B cell (primary cell): ENCODE measurements at regions not wholly inside any gene's neighbourhood (a gene's known extent, or its start where the extent isn't known, plus 50 kb on each side); places are given as distances from the start of the nearest gene placed in this dataset.
"Not testable (repeated sequence)": the region's sequence is repeated elsewhere in the genome, so short reads cannot be mapped to it uniquely, and the experiment has no call there.

Source experiments
- ATAC-seq: fragments of 200-7000 bp; cut with Tn5 transposase; one replicate; pipeline ENCODE4 v1.10.0; 2021; ENCODE audit warnings: low read depth, mild to moderate bottlenecking, moderate number of reproducible peaks, moderate library complexity
- CTCF ChIA-PET: fragments of 350-600 bp; sonication (Branson Sonifier 250); formaldehyde crosslinking; loops from one replicate; lab custom pipeline; 2021; ENCODE audit warnings: antibody characterized with exemption, inconsistent platforms; lab: Charles Lee
- POLR2A ChIA-PET: fragments of 350-600 bp; sonication (Branson Sonifier 250); formaldehyde crosslinking; loops from one replicate; lab custom pipeline; 2021; ENCODE audit warnings: antibody characterized with exemption; lab: Charles Lee
- DNase-seq: peaks from one replicate; pipeline ENCODE4 v3.0.0; 2013
- H2AFZ ChIP-seq: 2 replicates; pipeline ENCODE4 v1.6.1; 2012; ENCODE audit warnings: mild to moderate bottlenecking, low read depth, low read length; ENCODE audit not compliant: insufficient read depth, poor library complexity, severe bottlenecking
- H3K27ac ChIP-seq, 2 donors: 1 replicate in 1 of 2; 2 replicates in 1 of 2; pipeline ENCODE4 v1.5.1; 2012 to 2013; ENCODE audit warnings: low read length in 2 of 2, mild to moderate bottlenecking in 2 of 2, moderate library complexity in 1 of 2
- H3K27me3 ChIP-seq, 4 experiments: fragments of 200-600 bp in 1 of 4; sonication (generic) in 1 of 4; replicated peaks in 1 of 4; 1 replicate in 2 of 4; 2 replicates in 2 of 4; pipeline versions ENCODE4 v1.6.1 to v1.7.0; 2013 to 2016; ENCODE audit warnings: low read length in 3 of 4, mild to moderate bottlenecking in 2 of 4, mixed read lengths in 1 of 4, moderate library complexity in 1 of 4; ENCODE audit not compliant: insufficient read depth in 4 of 4, control insufficient read depth in 3 of 4; ENCODE audit errors: control extremely low read depth in 1 of 4
- H3K36me3 ChIP-seq, 2 experiments: replicated peaks in 1 of 2; 1 replicate in 1 of 2; 2 replicates in 1 of 2; pipeline versions ENCODE4 v1.6.1 to v1.7.1; 2013; ENCODE audit warnings: low read length in 1 of 2; ENCODE audit not compliant: insufficient read depth in 2 of 2, control insufficient read depth in 1 of 2; ENCODE audit errors: control extremely low read depth in 1 of 2, extremely low read depth in 1 of 2
- H3K4me1 ChIP-seq, 2 donors: fragments of 200-600 bp in 1 of 2; sonication (generic) in 1 of 2; 1 replicate in 1 of 2; 2 replicates in 1 of 2; pipeline versions ENCODE4 v1.5.1 to v1.6.1; 2013 to 2017; ENCODE audit warnings: low read length in 2 of 2; ENCODE audit not compliant: control insufficient read depth in 2 of 2, insufficient read depth in 2 of 2
- H3K4me2 ChIP-seq: replicated peaks from 2 replicates; pipeline ENCODE3; 2012; ENCODE audit warnings: mild to moderate bottlenecking, low read depth, low read length; ENCODE audit not compliant: poor library complexity, severe bottlenecking
- H3K4me3 ChIP-seq, 5 experiments: fragments of 200-600 bp in 1 of 5; sonication (generic) in 1 of 5; 1 replicate in 3 of 5; 2 replicates in 2 of 5; pipeline versions ENCODE4 v1.5.1 to v1.7.0; 2011 to 2016; ENCODE audit warnings: low read length in 4 of 5, mild to moderate bottlenecking in 4 of 5, low read depth in 2 of 5, control low read depth in 1 of 5, moderate library complexity in 1 of 5; ENCODE audit not compliant: insufficient read depth in 1 of 5; ENCODE audit errors: control extremely low read depth in 1 of 5, extremely low read depth in 1 of 5
- H3K79me2 ChIP-seq: fragments of 200-600 bp; sonication (generic); one replicate; pipeline ENCODE4 v1.6.0; 2016; ENCODE audit warnings: low read length; ENCODE audit not compliant: control insufficient read depth, insufficient read depth
- H3K9ac ChIP-seq: fragments of 200-600 bp; sonication (generic); 2 replicates; pipeline ENCODE4 v1.6.1; 2017; ENCODE audit warnings: mild to moderate bottlenecking, low read length, moderate library complexity
- H3K9me3 ChIP-seq, 3 donors: one replicate each; pipeline versions ENCODE4 v1.6.1 to v1.7.1; 2013; ENCODE audit warnings: low read length in 2 of 3; ENCODE audit not compliant: control insufficient read depth in 2 of 3, insufficient read depth in 1 of 3; ENCODE audit errors: control extremely low read depth in 1 of 3
- H4K20me1 ChIP-seq: 2 replicates; pipeline ENCODE4 v1.6.0; 2012; ENCODE audit warnings: mild to moderate bottlenecking, low read length; ENCODE audit not compliant: insufficient read depth, control insufficient read depth, poor library complexity, severe bottlenecking
- H3K27ac Mint-ChIP-seq: one replicate; pipeline ENCODE4 v1.8.0; 2021; ENCODE audit warnings: mixed read lengths
- H3K27me3 Mint-ChIP-seq: one replicate; pipeline ENCODE4 v1.8.0; 2021; ENCODE audit warnings: mixed read lengths
- H3K4me1 Mint-ChIP-seq: one replicate; pipeline ENCODE4 v1.8.0; 2021; ENCODE audit warnings: mixed read lengths
- H3K4me3 Mint-ChIP-seq: one replicate; pipeline ENCODE4 v1.8.0; 2021; ENCODE audit warnings: mixed read lengths
- H3K9me3 Mint-ChIP-seq: one replicate; pipeline ENCODE4 v1.8.0; 2022; ENCODE audit warnings: mixed read lengths; ENCODE audit not compliant: insufficient read depth
- CTCF ChIP-seq: fragments of 200-600 bp; IDR thresholded peaks from one replicate; pipeline ENCODE4 v1.8.0; 2022; ENCODE audit warnings: antibody characterized with exemption, mild to moderate bottlenecking
- EZH2 ChIP-seq: IDR thresholded peaks from 2 replicates; pipeline ENCODE4 v1.6.1; 2012; ENCODE audit warnings: borderline replicate concordance, low read depth, mild to moderate bottlenecking, moderate library complexity, low read length; ENCODE audit not compliant: insufficient read depth, poor library complexity, severe bottlenecking
- WGBS: methylation state at CpG from one replicate; pipeline ENCODE4 v1.1.5; 2013; ENCODE audit warnings: missing lambda C conversion rate; ENCODE audit not compliant: insufficient coverage; 5-methylcytosine and 5-hydroxymethylcytosine counted together
- intact Hi-C: fragments of 100-400 bp; cut with micrococcal nuclease; formaldehyde crosslinking; loops from one replicate; pipeline ENCODE4 v1.10.0; 2022

- intact Hi-C loops: no loop called here
- Histone ChIP-seq H3K4me1 (no peaks in the 10 kb centered on the region), H3K4me3 (no peak overlapping the region), H3K27ac (no peak overlapping the region), H2AFZ (no peak overlapping the region), H3K27me3 (no peaks in the 10 kb centered on the region), H3K9ac (no peak overlapping the region), H3K9me3 (peaks cover 0 to 19% (median 0%) of the 10 kb centered on the region in 3 donors), H3K4me2 (no peak overlapping the region), H4K20me1 (no peaks in the 10 kb centered on the region), H3K36me3 (no peaks in the 10 kb centered on the region), H3K79me2 (no peaks in the 10 kb centered on the region)
- Mint-ChIP-seq H3K4me1 (no peaks in the 10 kb centered on the region), H3K27ac (no peak overlapping the region), H3K9me3 (peaks cover 7% of the 10 kb centered on the region), H3K27me3 (no peaks in the 10 kb centered on the region), H3K4me3 (no peak overlapping the region)
- ChIA-PET POLR2A (interaction anchor here (0.6 kb wide), 1 partner anchor 568 kb away, joined by 3 read pairs; no protein-coding TSS in a partner anchor), CTCF (no interaction called here)
- TF ChIP-seq EZH2: no peak
- TF ChIP-seq CTCF: no peak
- WGBS: no CpG with 5 or more reads among the region's 2 CpGs
- ATAC-seq: no peak
- no peak for DNase-seq
These were observed 957.4 kb upstream of the NCAM2 start for GRCh38 chr21:20040768-20041167.

GRCh38 chr21:20045197-20045596 lies 953.0 kb upstream of the NCAM2 start:
- Mint-ChIP-seq H3K27ac (no peak overlapping the region), H3K27me3 (no peaks in the 10 kb centered on the region), H3K4me3 (no peak overlapping the region), H3K9me3 (peaks cover 2% of the 10 kb centered on the region), H3K4me1 (no peaks in the 10 kb centered on the region)
- DNase-seq (no peak), ATAC-seq (no peak)
- no peaks in the 10 kb centered on the region for H3K79me2 ChIP-seq
- intact Hi-C loops: no loop called here
- H3K36me3 ChIP-seq: no peaks in the 10 kb centered on the region
- no peak overlapping the region for H2AFZ ChIP-seq
- ChIA-PET POLR2A (no interaction called here), CTCF (no interaction called here)
- no peaks in the 10 kb centered on the region for H4K20me1 ChIP-seq
- H3K4me1 ChIP-seq: no peaks in the 10 kb centered on the region
- WGBS: 92% methylated on average over 5 of the region's 5 CpGs
- H3K4me3 ChIP-seq: no peak overlapping the region
- no peak overlapping the region for H3K27ac ChIP-seq
- TF ChIP-seq EZH2 (no peak), CTCF (no peak)
- no peak overlapping the region for H3K9ac ChIP-seq
- peaks cover 0 to 20% (median 0%) of the 10 kb centered on the region in 3 donors for H3K9me3 ChIP-seq
- no peaks in the 10 kb centered on the region for H3K27me3 ChIP-seq
- no peak overlapping the region for H3K4me2 ChIP-seq

GRCh38 chr21:20048130-20048837 lies 949.9 kb upstream of the NCAM2 start:
- H3K27me3 ChIP-seq, POLR2A ChIA-PET, H3K4me3 Mint-ChIP-seq, H2AFZ ChIP-seq, H3K36me3 ChIP-seq, H3K4me1 ChIP-seq, H3K27ac Mint-ChIP-seq, ATAC-seq, DNase-seq, H3K79me2 ChIP-seq, H3K4me2 ChIP-seq, H3K9ac ChIP-seq, H4K20me1 ChIP-seq, H3K27me3 Mint-ChIP-seq, H3K4me3 ChIP-seq, H3K4me1 Mint-ChIP-seq, intact Hi-C loops, H3K27ac ChIP-seq, CTCF ChIA-PET, H3K9me3 Mint-ChIP-seq: not testable (repeated sequence)
- peaks cover 0 to 22% (median 2%) of the 10 kb centered on the region in 3 donors for H3K9me3 ChIP-seq
- 96% methylated on average over 16 of the region's 20 CpGs for WGBS
